Astrocyte (in vitro differentiated cells and primary cell): ENCODE measurements at regions not wholly inside any gene's neighbourhood (a gene's known extent, or its start where the extent isn't known, plus 50 kb on each side); places are given as distances from the start of the nearest gene placed in this dataset.

Experiments used
- DNase-seq: peaks from one replicate; pipeline ENCODE4 v3.0.0-alpha.2; 2010; ENCODE audit warnings: low read depth
- FAIRE-seq: peaks from 2 replicates; lab custom pipeline; 2011; peaks lifted over from hg19 to GRCh38; lab: Jason Lieb, UNC
- H2AFZ ChIP-seq: 2 replicates; pipeline ENCODE4 v1.6.0; 2012; ENCODE audit warnings: low read depth, low read length, inconsistent platforms
- H3K27ac ChIP-seq: 2 replicates; pipeline ENCODE4 v1.5.1; 2011; ENCODE audit warnings: low read depth, low read length, inconsistent platforms
- H3K27me3 ChIP-seq: 2 replicates; pipeline ENCODE4 v1.6.0; 2011; ENCODE audit warnings: low read length, inconsistent platforms; ENCODE audit not compliant: insufficient read depth
- H3K36me3 ChIP-seq: 2 replicates; pipeline ENCODE4 v1.5.1; 2011; ENCODE audit warnings: low read length, inconsistent platforms; ENCODE audit not compliant: insufficient read depth
- H3K4me1 ChIP-seq: 2 replicates; pipeline ENCODE4 v1.5.1; 2011; ENCODE audit warnings: low read length, inconsistent platforms; ENCODE audit not compliant: insufficient read depth
- H3K4me2 ChIP-seq: 2 replicates; pipeline ENCODE4 v1.6.0; 2012; ENCODE audit warnings: low read length, inconsistent platforms
- H3K4me3 ChIP-seq: 2 replicates; pipeline ENCODE4 v1.5.1; 2011; ENCODE audit warnings: low read depth, mild to moderate bottlenecking, low read length, inconsistent platforms; ENCODE audit not compliant: insufficient read depth
- H3K79me2 ChIP-seq: 2 replicates; pipeline ENCODE4 v1.6.0; 2012; ENCODE audit warnings: mild to moderate bottlenecking, low read length, inconsistent platforms; ENCODE audit not compliant: insufficient read depth
- H3K9ac ChIP-seq: 2 replicates; pipeline ENCODE4 v1.6.0; 2012; ENCODE audit warnings: mild to moderate bottlenecking, low read length, inconsistent platforms
- H3K9me3 ChIP-seq: 2 replicates; pipeline ENCODE4 v1.5.1; 2012; ENCODE audit warnings: low read depth, mild to moderate bottlenecking, low read length, inconsistent platforms; ENCODE audit not compliant: insufficient read depth
- H4K20me1 ChIP-seq: 2 replicates; pipeline ENCODE4 v1.6.0; 2012; ENCODE audit warnings: low read length, inconsistent platforms; ENCODE audit not compliant: insufficient read depth
- H3K27ac Mint-ChIP-seq: one replicate; pipeline ENCODE4 v1.8.0; 2021; ENCODE audit warnings: mild to moderate bottlenecking, mixed read lengths; ENCODE audit not compliant: unreplicated experiment
- H3K27me3 Mint-ChIP-seq: one replicate; pipeline ENCODE4 v1.8.0; 2021; ENCODE audit warnings: low read depth, mixed read lengths; ENCODE audit not compliant: unreplicated experiment
- H3K36me3 Mint-ChIP-seq: one replicate; pipeline ENCODE4 v1.8.0; 2021; ENCODE audit warnings: low read depth, mixed read lengths; ENCODE audit not compliant: unreplicated experiment
- H3K4me1 Mint-ChIP-seq: one replicate; pipeline ENCODE4 v1.8.0; 2021; ENCODE audit warnings: low read depth, mixed read lengths; ENCODE audit not compliant: unreplicated experiment
- H3K4me3 Mint-ChIP-seq: one replicate; pipeline ENCODE4 v1.8.0; 2021; ENCODE audit warnings: mild to moderate bottlenecking, moderate library complexity, mixed read lengths; ENCODE audit not compliant: unreplicated experiment
- H3K9me3 Mint-ChIP-seq: one replicate; pipeline ENCODE4 v1.8.0; 2021; ENCODE audit warnings: mild to moderate bottlenecking, mixed read lengths; ENCODE audit not compliant: unreplicated experiment
- EZH2 ChIP-seq: IDR thresholded peaks from 2 replicates; pipeline ENCODE4 v1.6.1; 2012; ENCODE audit warnings: mild to moderate bottlenecking, low read length, inconsistent platforms; ENCODE audit not compliant: insufficient read depth
- TF ChIP-seq, protein P1 (sequence below): IDR thresholded peaks from 2 replicates; pipeline ENCODE4 v1.5.1; 2011; ENCODE audit warnings: low read depth, mild to moderate bottlenecking, inconsistent platforms, low read length, moderate library complexity; ENCODE audit not compliant: insufficient read depth

DNA sequence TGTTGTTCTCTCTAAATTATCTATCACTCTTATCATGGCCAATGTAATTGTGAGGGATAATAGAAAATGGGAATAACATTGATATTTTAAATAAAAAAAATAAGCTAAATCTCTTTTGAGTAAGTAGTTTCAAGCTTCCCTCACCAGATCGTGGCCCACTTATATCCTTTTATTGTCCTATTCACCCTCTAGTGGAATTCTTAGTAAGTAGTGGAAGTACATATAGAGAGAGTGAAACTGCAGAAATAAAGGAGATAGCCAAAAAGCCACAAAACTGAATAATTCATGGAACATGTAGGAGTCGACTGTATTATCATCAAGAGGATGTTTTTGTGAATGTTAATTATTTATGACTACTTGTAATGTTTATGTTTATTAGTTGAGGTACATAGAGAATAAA lies 66.1 kb upstream of the DTNA start:
- no peaks in the 10 kb centered on the region for H3K27me3 ChIP-seq
- no peaks in the 10 kb centered on the region for H3K9me3 ChIP-seq
- no peaks in the 10 kb centered on the region for H3K4me1 ChIP-seq
- TF ChIP-seq, protein P1, sequence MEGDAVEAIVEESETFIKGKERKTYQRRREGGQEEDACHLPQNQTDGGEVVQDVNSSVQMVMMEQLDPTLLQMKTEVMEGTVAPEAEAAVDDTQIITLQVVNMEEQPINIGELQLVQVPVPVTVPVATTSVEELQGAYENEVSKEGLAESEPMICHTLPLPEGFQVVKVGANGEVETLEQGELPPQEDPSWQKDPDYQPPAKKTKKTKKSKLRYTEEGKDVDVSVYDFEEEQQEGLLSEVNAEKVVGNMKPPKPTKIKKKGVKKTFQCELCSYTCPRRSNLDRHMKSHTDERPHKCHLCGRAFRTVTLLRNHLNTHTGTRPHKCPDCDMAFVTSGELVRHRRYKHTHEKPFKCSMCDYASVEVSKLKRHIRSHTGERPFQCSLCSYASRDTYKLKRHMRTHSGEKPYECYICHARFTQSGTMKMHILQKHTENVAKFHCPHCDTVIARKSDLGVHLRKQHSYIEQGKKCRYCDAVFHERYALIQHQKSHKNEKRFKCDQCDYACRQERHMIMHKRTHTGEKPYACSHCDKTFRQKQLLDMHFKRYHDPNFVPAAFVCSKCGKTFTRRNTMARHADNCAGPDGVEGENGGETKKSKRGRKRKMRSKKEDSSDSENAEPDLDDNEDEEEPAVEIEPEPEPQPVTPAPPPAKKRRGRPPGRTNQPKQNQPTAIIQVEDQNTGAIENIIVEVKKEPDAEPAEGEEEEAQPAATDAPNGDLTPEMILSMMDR: no peak
- TF ChIP-seq EZH2: no peak
- Mint-ChIP-seq H3K9me3 (no peaks in the 10 kb centered on the region), H3K4me3 (no peak overlapping the region), H3K27me3 (no peaks in the 10 kb centered on the region), H3K4me1 (peaks cover under 1% of the 10 kb centered on the region), H3K27ac (no peak overlapping the region), H3K36me3 (peaks cover 2% of the 10 kb centered on the region)
- H3K9ac ChIP-seq: no peak overlapping the region
- H3K36me3 ChIP-seq: no peaks in the 10 kb centered on the region
- no peak overlapping the region for H3K4me2 ChIP-seq
- no peaks in the 10 kb centered on the region for H3K79me2 ChIP-seq
- FAIRE-seq (no peak), DNase-seq (no peak)
- H3K4me3 ChIP-seq: no peak overlapping the region
- no peak overlapping the region for H2AFZ ChIP-seq
- no peaks in the 10 kb centered on the region for H4K20me1 ChIP-seq
- no peak overlapping the region for H3K27ac ChIP-seq

DNA sequence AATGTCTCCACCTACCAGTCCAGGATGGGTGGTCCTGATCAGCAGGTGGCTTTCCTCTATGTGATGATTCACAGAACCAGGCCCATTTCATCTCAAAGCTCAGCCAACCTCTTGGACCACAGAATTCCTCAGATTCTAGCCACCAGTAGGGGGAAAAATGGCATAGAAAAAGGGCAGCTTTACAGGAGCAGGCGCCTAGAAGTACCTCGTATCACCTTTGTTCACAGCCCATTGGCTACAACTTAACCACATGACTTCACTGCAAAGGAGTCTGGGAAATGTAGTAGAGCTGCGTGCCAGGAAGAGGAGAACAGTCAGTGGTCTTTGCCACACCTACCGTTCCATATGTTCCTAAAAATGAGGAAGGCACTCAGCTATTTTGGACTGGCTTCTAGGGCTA lies 62.8 kb upstream of the DTNA start:
- H3K4me2 ChIP-seq: no peak overlapping the region
- Mint-ChIP-seq H3K27me3 (no peaks in the 10 kb centered on the region), H3K4me3 (no peak overlapping the region), H3K4me1 (peaks cover 18% of the 10 kb centered on the region), H3K9me3 (no peaks in the 10 kb centered on the region), H3K27ac (no peak overlapping the region), H3K36me3 (peaks cover 2% of the 10 kb centered on the region)
- H3K4me1 ChIP-seq: peaks cover 15% of the 10 kb centered on the region
- no peaks in the 10 kb centered on the region for H3K9me3 ChIP-seq
- H3K36me3 ChIP-seq: no peaks in the 10 kb centered on the region
- H3K79me2 ChIP-seq: no peaks in the 10 kb centered on the region
- DNase-seq (no peak), FAIRE-seq (no peak)
- no peaks in the 10 kb centered on the region for H3K27me3 ChIP-seq
- no peak overlapping the region for H3K4me3 ChIP-seq
- no peaks in the 10 kb centered on the region for H4K20me1 ChIP-seq
- no peak overlapping the region for H3K27ac ChIP-seq
- H3K9ac ChIP-seq: no peak overlapping the region
- TF ChIP-seq EZH2: no peak
- TF ChIP-seq, protein P1: no peak
- no peak overlapping the region for H2AFZ ChIP-seq

DNA sequence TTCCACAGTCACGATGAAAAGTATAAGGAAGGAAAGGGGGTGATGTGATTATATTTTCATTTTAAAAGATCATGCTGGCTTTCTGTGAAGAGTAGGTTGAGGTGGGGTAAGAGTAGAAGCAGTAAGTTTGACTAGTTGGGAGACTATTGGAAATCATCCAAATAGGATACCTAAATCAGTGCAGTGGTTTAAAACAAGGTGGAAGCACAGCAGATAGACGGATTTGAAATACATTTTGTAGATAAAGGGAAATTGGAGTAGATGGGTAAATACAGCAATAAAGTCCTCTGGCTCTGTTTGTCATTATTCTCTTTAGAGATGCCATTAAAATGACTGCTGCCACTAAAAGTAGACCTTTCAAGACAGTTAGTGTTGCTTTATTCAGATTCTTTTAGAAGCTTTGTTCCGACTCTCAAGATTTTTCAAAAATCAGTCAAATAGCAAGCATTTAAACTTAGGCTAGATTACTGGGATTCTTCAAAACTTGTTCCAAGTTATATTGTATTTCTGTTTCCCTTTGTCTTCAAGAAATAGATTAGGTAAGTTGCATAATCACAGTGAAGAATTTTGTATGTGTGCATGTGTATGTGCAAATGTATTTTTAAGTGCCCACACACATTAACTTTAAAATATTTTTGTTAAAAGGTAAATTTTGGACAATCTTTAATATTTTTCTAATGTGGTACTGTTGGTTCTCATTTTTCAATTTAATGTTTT lies 61.7 kb upstream of the DTNA start:
- TF ChIP-seq, protein P1: no peak
- TF ChIP-seq EZH2: no peak

More for the DNA sequence above, 61.7 kb upstream of the DTNA start:
- Histone ChIP-seq H3K27ac (no peak overlapping the region), H3K4me1 (peaks cover 15% of the 10 kb centered on the region), H2AFZ (no peak overlapping the region), H3K4me2 (no peak overlapping the region), H3K36me3 (no peaks in the 10 kb centered on the region), H4K20me1 (no peaks in the 10 kb centered on the region), H3K4me3 (no peak overlapping the region), H3K27me3 (no peaks in the 10 kb centered on the region), H3K9ac (no peak overlapping the region), H3K9me3 (no peaks in the 10 kb centered on the region), H3K79me2 (no peaks in the 10 kb centered on the region)
- Mint-ChIP-seq H3K4me3 (no peak overlapping the region), H3K9me3 (no peaks in the 10 kb centered on the region), H3K4me1 (peaks cover 20% of the 10 kb centered on the region), H3K36me3 (no peaks in the 10 kb centered on the region), H3K27ac (no peak overlapping the region), H3K27me3 (no peaks in the 10 kb centered on the region)
- DNase-seq (no peak), FAIRE-seq (no peak)
